ENCODE measurements at regions not wholly inside any gene's neighbourhood (a gene's known extent, or its start where the extent isn't known, plus 50 kb on each side); places are given as distances from the start of the nearest gene placed in this dataset.

DNA sequence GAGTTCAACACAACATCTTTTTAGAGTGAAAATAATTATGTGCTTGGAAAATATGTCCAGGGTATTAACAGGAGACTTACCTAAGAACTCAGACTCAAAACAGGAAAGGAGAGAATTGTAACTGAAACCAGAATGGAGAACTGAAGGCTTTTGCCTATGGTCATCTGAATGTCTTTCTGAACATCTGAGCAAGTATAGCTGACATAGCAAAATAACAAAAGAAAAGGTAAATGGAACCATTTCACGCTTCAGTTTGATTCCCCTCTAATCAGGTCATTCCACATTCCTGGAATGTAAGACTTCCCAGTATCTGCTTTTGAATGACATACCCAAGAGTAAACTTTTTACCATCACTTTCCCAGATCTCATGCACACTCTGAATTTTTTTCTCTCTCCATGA, 500.4 kb upstream of the HS3ST1 start:
- ChIA-PET CTCF (no interaction called here), POLR2A (no interaction called here)

GRCh38 chr4:11919316-11919715, 490.6 kb upstream of the HS3ST1 start:
- ChIA-PET CTCF (no interaction called here), POLR2A (no interaction called here)

DNA sequence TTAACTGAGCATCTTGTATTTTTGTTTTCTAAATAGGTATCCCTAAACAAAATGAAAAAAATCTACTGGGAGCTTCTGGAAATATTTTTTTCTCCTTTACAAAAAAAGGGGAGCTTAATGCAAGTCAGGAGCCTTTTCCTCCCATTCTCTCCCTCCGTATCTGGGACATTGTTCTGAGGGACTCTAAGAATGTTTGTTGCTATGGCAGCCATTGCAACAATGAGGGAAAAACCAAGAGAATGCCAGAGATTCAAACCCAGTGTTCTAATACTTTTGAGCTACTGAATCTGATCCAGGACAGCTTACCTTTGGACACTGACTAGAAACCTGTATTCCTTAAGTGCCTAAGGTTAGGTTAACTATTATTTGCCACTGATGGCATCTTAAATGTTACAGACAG, 485.7 kb upstream of the HS3ST1 start:
- ChIA-PET CTCF (no interaction called here), POLR2A (no interaction called here)

- ChIA-PET POLR2A (no interaction called here), CTCF (no interaction called here)
Observed at GRCh38 chr4:11912886-11913285, 484.2 kb upstream of the HS3ST1 start.

DNA sequence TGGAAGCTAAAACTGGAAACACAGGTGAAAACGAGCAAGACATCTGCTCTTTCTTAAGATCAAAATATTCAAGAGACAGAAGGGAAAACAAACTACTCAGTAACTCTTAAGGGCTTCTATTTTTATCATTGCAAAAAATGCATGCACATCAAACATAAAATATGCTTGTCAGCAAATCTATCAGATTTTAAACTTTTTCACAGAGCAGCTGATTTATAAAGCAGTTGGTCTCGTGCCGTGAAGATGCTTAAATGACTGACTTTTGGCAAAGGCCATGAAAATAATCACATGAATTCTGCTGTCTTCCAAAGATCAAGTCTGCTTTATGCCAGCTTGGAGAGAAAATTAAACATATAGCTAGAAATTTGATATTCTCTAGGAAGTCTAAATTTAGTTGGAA, 482.1 kb upstream of the HS3ST1 start:
- CTCF ChIA-PET, result no interaction called here

GRCh38 chr4:11908712-11909111, 480.0 kb upstream of the HS3ST1 start:
- ChIA-PET CTCF (no interaction called here), POLR2A (no interaction called here)

More for the DNA sequence above, 482.1 kb upstream of the HS3ST1 start:
- POLR2A ChIA-PET, result no interaction called here

DNA sequence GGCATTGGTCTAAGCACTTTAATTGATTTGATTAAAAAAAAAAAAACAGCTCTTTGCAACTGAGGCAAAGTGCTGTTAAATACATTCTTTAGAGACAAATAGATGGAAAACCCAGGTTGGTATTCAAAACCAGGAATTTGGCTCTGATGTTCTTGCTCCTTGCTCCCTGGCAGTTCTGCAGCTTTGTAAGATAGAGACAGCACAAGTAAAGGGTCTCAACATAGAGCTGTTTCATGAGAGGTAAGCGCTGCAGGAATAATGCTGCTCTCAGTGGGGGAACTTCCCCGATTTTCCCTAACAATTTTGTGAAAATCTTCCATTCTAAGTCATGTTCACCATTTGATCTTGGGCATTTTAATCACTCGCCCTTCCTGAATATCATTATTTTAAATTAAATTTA, 479.5 kb upstream of the HS3ST1 start:
- ChIA-PET CTCF (no interaction called here), POLR2A (no interaction called here)

DNA sequence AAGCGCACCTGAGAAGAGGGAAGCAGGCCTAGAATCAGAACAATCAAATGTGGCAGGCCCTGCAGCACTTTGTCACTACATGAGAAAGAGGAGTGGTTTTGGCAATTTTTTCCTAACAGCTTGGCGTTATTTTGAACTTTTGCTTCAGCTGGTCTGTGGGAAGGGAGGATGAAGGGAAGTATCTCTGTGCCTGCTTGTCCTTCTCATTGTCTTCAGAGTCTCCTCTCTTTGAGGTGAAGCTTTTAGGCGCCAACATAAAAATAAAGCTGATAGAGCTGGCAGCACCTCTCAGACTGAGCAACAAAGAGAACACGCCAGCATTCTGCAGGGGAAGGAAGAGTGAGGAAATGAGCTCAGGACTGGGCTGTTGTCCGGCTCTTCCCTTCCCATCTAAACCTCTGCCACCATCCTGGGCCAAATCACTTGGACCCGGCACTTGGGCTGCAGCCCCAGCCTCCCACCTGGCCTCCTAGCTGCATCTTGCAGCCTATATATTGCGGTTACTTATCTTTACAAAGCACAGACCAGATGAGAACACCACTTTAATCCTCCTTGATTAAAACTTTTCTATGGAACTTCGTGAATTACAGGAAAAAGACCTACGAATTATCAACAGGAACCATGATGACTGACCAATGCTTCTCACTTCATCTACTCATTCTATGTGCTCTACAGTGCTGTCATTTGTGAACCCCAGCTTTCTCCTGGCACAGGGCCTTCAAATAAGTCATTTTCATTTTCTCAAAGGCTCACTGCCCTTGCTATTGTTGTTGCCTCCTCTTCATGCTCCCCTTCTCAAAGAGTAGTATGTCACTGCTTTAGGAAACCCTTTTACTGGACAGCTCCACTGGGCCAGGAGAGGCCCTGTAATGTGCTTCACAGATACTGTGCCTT, 476.4 kb upstream of the HS3ST1 start:
- CTCF ChIA-PET, result no interaction called here
- POLR2A ChIA-PET, result no interaction called here

DNA sequence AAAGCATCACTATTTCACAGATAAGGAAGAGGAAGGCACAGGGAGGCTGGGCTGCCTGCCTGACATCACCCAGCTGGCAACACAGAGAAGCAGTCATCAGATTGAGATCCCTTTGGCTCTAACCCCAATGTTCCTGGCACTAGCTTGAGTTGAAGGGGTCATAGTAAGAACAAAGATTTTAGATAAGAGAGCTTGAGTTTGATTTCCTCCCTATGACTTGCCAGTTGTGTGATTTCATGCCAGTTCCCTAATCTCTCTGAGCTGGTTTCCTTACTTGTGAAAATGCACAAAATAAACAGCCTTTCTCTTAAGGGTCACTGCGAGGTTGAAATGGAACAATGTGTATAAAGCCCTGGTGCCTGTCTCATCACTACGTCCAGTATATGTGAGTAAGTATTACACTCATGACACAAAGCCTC, 475.4 kb upstream of the HS3ST1 start:
- POLR2A ChIA-PET, result no interaction called here
- CTCF ChIA-PET, result interaction anchor here (0.6 kb wide), 1 partner anchor 401 kb away, joined by 3 read pairs; no protein-coding TSS in a partner anchor

DNA sequence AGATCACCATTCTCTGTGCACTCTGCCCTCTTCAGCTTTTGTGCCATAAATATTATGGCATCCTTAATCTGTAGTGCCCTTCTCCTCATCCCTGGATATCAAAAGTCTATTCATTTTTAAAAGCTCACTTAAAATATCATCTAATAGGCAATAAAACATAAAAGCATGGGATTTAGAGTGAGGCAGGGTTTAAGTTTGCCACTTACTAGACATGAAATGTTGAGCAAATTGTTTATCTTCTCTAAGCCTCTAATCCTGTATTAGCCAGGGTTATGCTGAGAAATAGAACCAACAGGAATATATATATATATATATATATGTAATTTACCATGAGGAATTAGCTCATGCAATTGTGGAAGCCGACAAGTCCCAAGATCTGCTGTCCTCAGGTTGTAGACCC, 472.4 kb upstream of the HS3ST1 start:
- ChIA-PET CTCF (no interaction called here), POLR2A (no interaction called here)

DNA sequence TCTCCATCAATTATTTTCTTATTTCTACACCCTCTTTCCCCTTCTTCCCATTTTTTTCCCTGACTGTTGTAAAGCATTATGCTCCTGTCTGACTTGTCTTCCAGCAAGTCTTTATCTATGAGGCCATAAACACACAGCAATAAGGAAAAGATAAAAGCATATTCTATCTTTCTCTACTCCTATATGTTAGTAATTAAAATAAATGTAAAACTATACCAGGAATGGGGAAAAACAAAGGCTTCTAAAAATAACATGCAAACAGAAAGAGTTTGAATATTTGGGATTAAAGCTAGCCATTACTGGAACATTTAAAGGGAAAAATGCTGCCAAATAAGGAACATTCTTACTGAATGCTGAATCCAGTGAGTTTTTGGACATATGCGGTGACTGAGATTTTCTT, 471.7 kb upstream of the HS3ST1 start:
- CTCF ChIA-PET, result no interaction called here
- POLR2A ChIA-PET, result no interaction called here

DNA sequence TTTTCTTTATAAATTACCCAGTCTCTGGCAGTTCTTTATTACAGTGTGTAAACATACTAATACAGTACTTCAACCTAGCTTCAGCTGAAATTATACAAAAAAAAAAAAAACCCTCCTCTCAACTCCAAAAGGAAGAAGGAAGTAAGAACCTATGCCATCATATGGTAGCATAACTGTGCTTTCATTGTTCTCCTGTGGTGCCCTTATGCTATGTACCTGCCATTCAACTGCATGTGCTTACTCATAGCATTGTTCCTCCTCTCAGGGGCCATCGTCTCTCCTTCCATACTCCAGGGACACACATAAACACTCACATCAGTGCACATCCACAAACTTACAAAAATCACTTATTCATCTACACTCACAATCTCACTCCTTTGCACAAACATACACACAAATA, 470.1 kb upstream of the HS3ST1 start:
- ChIA-PET CTCF (no interaction called here), POLR2A (no interaction called here)

DNA sequence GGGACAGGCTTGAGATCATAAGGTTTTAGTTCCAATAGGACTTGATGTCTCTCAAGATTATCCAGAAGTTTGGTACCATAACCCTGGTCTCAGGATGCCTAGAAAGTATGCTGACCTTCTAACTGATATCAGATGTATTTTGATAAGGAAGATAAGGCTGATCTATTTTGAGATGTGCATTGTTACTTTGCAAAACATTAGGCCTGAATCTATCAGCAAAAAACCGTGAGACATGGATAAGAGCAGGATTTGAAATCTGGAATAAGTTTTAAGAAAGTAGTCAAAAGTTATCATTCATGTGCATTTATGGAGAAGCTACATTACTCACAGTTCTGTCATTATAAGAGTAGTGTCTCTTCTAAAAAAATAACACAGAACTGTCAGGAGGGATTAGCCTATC, 467.1 kb upstream of the HS3ST1 start:
- ChIA-PET POLR2A (no interaction called here), CTCF (no interaction called here)

DNA sequence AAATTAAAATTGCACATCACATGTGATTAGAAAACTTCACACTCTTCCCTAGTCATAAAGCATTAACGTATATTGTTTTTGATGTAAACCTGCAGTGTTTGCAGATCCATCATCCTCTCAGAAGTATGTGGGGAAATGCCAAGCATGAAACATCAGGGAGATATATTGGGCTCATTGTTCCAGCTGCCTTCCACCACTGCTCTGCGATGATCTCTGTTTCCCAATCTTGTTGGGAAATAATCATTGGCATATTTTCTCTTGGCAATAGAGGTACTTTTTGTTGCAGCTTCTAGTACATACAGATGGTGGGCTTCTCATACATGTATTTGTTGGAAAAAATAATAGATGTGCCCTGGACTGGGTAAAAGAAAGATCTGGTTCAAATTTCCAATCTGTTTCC, 466.3 kb upstream of the HS3ST1 start:
- POLR2A ChIA-PET, result no interaction called here

GRCh38 chr4:11894221-11894620, 465.5 kb upstream of the HS3ST1 start:
- ChIA-PET POLR2A (no interaction called here), CTCF (no interaction called here)

More for the DNA sequence above, 466.3 kb upstream of the HS3ST1 start:
- CTCF ChIA-PET, result no interaction called here

DNA sequence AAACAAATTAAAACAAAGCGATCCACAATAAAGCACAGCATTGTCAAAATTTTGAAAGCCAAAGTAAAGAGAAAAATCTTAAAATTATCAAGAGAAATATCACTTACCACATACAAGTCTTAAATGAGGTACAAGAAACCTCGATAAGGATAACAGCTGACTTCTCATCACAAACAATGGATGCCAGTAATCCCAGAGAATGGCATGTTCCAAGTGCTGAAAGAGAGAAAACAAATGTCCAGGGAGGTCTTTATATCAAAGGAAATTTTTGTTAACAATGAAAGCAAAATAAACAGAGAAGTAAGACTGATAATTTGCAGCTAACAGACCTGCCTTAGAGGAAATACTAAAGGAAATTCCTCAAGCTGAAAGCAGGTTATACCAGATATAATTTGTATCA, 460.4 kb upstream of the HS3ST1 start:
- ChIA-PET CTCF (no interaction called here), POLR2A (no interaction called here)

DNA sequence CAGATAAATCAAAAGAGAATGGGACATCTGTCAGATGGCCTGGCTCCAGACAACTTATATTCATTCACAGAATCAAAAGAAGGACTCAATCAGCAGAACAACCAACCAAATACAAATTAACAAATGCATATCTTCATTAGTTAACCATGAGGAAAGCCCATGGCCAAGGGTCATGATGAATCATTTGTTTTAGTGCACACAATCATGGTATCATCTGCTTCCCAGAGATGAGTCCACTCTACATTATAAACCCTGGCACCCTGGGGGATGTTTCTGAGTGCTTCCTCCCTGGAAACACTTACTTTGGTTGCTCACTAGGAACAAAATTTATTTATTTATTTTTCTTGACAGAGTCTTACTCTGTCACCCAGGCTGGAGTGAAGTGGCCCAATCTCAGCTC, 453.3 kb upstream of the HS3ST1 start:
- CTCF ChIA-PET, result no interaction called here

GRCh38 chr4:11881364-11881763, 452.7 kb upstream of the HS3ST1 start:
- ChIA-PET CTCF (no interaction called here), POLR2A (no interaction called here)

More for the DNA sequence above, 453.3 kb upstream of the HS3ST1 start:
- POLR2A ChIA-PET, result no interaction called here

DNA sequence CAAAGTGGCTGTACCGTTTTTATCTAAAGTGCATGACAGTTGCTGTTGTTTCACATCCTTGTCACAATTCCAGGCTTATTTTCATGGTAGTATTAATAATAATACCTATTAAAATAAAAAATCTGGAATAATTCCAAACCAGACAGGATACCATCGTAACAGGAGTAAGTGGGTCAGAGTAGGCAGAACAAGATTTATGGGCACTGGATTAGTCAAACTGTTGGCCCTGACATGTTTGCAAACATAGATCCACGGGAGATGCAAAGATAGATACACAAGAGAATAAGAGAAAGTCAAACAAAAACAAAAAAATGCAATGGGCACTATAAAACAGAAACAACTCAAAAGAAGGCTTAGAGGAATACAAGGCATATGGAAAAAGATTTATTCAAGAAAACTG, 449.5 kb upstream of the HS3ST1 start:
- POLR2A ChIA-PET, result no interaction called here
- CTCF ChIA-PET, result no interaction called here

GRCh38 chr4:11876104-11876503, 447.4 kb upstream of the HS3ST1 start:
- POLR2A ChIA-PET, result no interaction called here
- CTCF ChIA-PET, result no interaction called here

GRCh38 chr4:11869191-11869870, 440.6 kb upstream of the HS3ST1 start:
- ChIA-PET CTCF (no interaction called here), POLR2A (no interaction called here)

- CTCF ChIA-PET, result no interaction called here
- POLR2A ChIA-PET, result no interaction called here
Observed at GRCh38 chr4:11866391-11866790, 437.7 kb upstream of the HS3ST1 start.

Data from activated CD8-positive, alpha-beta memory T cell treated with anti-CD3 and anti-CD28 coated beads for 36 hours (primary cell).